AG04450 (cell line): ENCODE measurements at regions not wholly inside any gene's neighbourhood (a gene's known extent, or its start where the extent isn't known, plus 50 kb on each side); places are given as distances from the start of the nearest gene placed in this dataset.

Source experiments
- CTCF ChIA-PET: fragments of 300-600, 350-600 bp; formaldehyde crosslinking; extraction: SDS; loops from one replicate; lab custom pipeline; 2022; ENCODE audit warnings: antibody characterized with exemption, inconsistent platforms; lab: Charles Lee
- POLR2A ChIA-PET: fragments of 350-600 bp; formaldehyde crosslinking; extraction: SDS; loops from one replicate; lab custom pipeline; 2021; ENCODE audit warnings: antibody characterized with exemption, inconsistent platforms; lab: Yijun Ruan, JAX
- DNase-seq: peaks from one replicate; pipeline ENCODE4 v3.0.0-alpha.2; 2011; ENCODE audit warnings: low read depth, low spot score
- H3K27ac ChIP-seq: one replicate; pipeline ENCODE4 v1.5.1; 2012; ENCODE audit warnings: low read depth, low read length, control low read depth
- H3K27me3 ChIP-seq: one replicate; pipeline ENCODE4 v1.6.0; 2012; ENCODE audit warnings: low read length; ENCODE audit not compliant: control insufficient read depth, insufficient read depth
- H3K4me3 ChIP-seq: 2 replicates; pipeline ENCODE4 v1.5.1; 2011; ENCODE audit warnings: mild to moderate bottlenecking, low read depth, low read length, control low read depth
- H3K9me3 ChIP-seq: 2 replicates; pipeline ENCODE4 v1.5.1; 2012; ENCODE audit warnings: low read length; ENCODE audit not compliant: control insufficient read depth, insufficient read depth
- CTCF ChIP-seq: IDR thresholded peaks from 2 replicates; pipeline ENCODE4 v1.5.1; 2011; ENCODE audit warnings: low read depth, low read length, control low read depth, inconsistent platforms

DNA sequence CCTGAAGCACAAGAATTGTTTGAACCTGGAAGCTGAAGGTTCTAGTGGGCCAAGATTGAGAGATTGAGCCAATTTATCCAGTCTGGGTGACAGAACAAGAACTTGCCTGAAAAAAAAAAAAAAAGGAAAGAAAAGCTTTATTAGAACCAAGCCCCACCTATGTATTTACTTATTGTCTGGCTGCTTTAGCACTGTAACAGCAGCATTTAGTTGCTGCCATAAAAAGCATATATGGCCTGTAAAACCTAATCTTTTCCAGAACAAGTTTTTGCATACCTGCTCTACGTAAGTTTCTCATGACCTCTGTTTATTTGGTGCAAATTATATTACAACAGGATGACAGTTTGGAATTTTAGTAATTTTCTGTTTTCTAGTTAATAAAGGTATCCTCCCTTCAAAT, 1565.6 kb upstream of the LRRTM1 start:
- H3K4me3 ChIP-seq, result no peak overlapping the region
- H3K9me3 ChIP-seq, result no peaks in the 10 kb centered on the region
- no peak overlapping the region for H3K27ac ChIP-seq
- no peaks in the 10 kb centered on the region for H3K27me3 ChIP-seq
- ChIA-PET CTCF (no interaction called here), POLR2A (no interaction called here)
- DNase-seq, result no peak
- no peak for TF ChIP-seq CTCF

DNA sequence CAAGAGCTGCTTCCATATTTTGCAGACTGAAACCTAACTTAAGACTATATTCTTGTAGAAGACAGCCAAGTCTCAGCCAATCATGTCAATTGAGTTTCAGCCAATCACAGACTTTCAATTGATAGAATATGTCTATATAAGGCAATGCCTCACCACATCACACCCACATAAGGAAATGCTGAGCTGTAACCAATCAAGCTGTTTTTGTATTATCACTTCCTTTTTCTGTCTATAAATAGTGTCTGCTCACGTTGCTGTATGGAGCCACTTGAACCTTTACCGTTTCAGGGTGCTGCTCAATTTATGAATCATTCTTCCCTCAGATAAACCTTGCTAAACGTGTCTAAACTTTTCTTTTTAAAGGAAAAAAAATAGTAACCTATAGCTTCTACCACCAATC, 1554.4 kb upstream of the LRRTM1 start:
- H3K9me3 ChIP-seq, result no peaks in the 10 kb centered on the region
- H3K4me3 ChIP-seq, result no peak overlapping the region
- CTCF ChIA-PET, result no interaction called here
- no peak for TF ChIP-seq CTCF
- POLR2A ChIA-PET, result no interaction called here
- no peak for DNase-seq
- no peak overlapping the region for H3K27ac ChIP-seq
- H3K27me3 ChIP-seq, result no peaks in the 10 kb centered on the region

- POLR2A ChIA-PET, result no interaction called here
- Histone ChIP-seq H3K9me3 (no peaks in the 10 kb centered on the region), H3K27me3 (no peaks in the 10 kb centered on the region), H3K27ac (no peak overlapping the region), H3K4me3 (no peak overlapping the region)
- CTCF ChIA-PET, result no interaction called here
- peak; percentile 8 for DNase-seq
- no peak for TF ChIP-seq CTCF
These were observed 1548.8 kb upstream of the LRRTM1 start for GRCh38 chr2:81853341-81853740.

GRCh38 chr2:81852651-81853050, 1548.1 kb upstream of the LRRTM1 start:
- no peaks in the 10 kb centered on the region for H3K9me3 ChIP-seq
- ChIA-PET CTCF (no interaction called here), POLR2A (no interaction called here)
- TF ChIP-seq CTCF, result no peak
- no peaks in the 10 kb centered on the region for H3K27me3 ChIP-seq
- no peak overlapping the region for H3K27ac ChIP-seq
- H3K4me3 ChIP-seq, result no peak overlapping the region
- DNase-seq, result no peak

GRCh38 chr2:81839780-81840179, 1535.2 kb upstream of the LRRTM1 start:
- Histone ChIP-seq H3K9me3 (no peaks in the 10 kb centered on the region), H3K4me3 (no peak overlapping the region), H3K27me3 (no peaks in the 10 kb centered on the region), H3K27ac (no peak overlapping the region)
- DNase-seq, result no peak
- ChIA-PET POLR2A (no interaction called here), CTCF (no interaction called here)
- TF ChIP-seq CTCF, result no peak
